CD4-positive, alpha-beta T cell treated with Interleukin-21 for 1 hour (primary cell): ENCODE measurements at regions not wholly inside any gene's neighbourhood (a gene's known extent, or its start where the extent isn't known, plus 50 kb on each side); places are given as distances from the start of the nearest gene placed in this dataset.

Source experiments
- DNase-seq: peaks from one replicate; pipeline ENCODE4 v3.0.0-alpha.2; 2020

DNA sequence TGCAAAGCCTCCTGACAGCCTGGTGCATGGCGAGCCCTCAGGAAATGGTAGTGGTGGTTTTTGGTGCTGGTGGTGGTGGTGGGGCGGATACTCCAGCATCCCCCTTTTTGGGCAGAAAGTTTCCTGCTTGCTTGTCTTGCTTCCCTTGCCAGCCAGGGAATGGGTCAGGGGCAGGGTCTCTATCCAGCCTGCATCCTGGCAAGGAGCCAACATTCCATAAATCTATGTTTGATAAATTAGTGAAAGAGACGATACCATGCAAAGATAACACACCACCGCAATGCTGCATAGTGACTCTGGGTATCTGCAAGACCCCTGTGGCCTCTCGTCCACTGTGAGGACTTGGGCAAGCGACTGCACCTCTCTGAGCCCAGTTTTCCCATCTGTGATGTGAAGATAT is 246.2 kb downstream of the LRFN2 start:
- DNase-seq = no peak

DNA sequence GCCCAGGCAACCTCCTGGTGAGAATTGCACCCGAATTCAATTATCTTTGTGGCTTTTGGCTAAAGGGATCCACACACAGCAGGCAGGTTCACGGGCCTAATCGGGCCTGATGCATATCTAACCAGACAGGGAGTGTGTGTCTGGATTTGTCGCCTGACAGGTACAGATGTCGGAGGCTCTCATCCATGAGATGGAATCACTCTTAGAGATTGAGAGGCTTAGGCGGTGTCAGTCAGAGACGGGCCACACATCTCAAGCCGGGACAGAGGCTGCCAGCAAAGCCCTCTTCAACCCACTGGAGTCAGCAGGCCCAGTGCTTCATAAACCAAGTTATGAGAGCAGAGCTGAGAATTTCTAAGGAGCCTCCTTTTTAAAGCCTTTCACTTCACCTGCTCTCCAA is 247.0 kb downstream of the LRFN2 start:
- DNase-seq = no peak

GRCh38 chr6:40338306-40338705 is 248.9 kb downstream of the LRFN2 start:
- DNase-seq = no peak

DNA sequence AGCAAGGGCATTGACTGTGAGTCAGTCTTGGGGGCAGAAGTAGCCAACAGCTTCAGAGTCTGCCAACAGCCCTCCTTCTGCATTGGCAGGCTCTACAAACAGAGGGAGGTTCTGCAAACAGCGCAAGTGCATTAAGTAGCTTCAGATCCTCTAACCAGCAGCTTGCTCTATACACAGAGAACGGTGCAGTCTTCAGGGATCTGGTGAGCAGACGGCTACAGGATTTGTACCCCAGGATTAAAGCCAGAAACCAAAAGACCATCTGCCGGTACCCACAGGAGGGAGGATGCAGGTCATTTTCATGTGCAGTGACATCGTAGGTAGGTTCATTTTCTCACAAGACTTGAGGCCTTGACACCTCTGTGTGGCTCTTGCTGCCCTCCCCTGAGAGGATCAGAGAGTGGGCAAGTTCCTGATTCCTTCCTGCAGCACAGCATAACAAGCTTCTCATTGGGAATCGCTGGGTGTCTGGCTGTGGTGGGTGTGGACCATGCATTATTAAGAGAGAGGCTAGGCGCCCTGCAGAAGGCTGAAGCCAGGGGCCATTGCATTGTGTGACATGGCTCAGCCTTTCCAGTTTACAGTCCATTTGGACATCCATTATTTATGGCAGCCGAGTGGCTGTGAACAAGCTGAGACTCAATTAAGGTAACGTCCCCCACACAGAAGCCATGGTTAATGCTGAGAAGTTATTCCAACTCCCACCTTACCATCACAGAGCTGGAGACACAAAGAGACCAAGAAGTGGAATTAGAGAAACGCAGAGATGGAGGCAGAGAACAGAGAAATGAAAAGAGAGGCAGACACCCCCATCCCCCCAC is 250.0 kb downstream of the LRFN2 start:
- DNase-seq = no peak

- no peak for DNase-seq
These were observed 250.9 kb downstream of the LRFN2 start for GRCh38 chr6:40336296-40336695.

GRCh38 chr6:40334496-40335270 is 252.5 kb downstream of the LRFN2 start:
- no peak for DNase-seq

- no peak for DNase-seq
These were observed 255.6 kb downstream of the LRFN2 start for GRCh38 chr6:40331545-40331944.

DNA sequence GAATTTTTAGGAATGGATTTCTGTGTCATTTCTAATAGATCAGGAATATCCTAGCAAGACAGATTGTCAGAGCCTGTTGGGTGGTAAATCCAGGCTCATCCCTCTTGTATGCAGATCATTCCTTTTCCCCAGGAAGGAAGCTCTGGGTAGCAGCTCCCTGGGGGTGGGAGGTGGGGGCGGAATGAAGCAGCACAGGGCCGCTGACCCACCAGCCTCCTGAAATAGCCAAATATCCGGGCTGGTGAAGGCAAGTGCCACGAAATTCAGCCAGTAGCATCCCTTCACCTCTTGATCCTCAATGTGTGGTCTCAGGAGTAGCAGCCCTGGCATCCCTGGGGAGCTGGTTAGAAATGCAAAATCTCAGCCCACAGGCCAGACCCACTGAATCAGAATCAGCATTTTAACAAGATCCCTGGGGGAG is 256.9 kb downstream of the LRFN2 start:
- DNase-seq = no peak

GRCh38 chr6:40328986-40329545 is 258.1 kb downstream of the LRFN2 start:
- no peak for DNase-seq

DNA sequence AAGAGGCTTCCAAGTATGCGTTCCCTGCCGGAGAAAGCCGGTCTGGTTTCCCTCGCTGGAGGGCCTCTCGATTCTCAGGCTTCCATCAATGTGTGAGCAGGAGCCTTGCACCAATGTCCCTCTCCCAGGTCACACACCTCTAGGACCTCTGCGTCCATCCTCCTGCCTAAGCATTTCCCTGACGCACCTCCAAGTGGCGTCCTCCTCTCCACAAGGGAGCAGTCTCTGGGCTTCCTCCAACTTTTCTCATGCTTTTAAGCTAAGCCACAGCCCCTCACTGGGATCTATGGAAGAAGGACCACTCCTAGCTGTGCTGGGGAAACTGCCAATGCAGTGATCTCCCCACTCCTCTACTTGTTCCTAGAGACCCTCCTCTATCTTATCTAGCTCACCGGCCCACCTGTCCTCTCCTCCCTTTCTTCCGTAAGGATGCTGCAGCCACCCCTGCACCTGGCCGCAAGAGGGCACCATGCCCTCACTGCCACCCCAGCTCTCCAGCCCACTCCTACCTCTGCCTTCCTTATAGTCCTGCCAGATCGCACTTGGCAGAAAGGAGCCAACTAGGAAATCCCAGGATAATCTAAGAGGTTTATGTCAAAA is 258.7 kb downstream of the LRFN2 start:
- peak; percentile 34 for DNase-seq

DNA sequence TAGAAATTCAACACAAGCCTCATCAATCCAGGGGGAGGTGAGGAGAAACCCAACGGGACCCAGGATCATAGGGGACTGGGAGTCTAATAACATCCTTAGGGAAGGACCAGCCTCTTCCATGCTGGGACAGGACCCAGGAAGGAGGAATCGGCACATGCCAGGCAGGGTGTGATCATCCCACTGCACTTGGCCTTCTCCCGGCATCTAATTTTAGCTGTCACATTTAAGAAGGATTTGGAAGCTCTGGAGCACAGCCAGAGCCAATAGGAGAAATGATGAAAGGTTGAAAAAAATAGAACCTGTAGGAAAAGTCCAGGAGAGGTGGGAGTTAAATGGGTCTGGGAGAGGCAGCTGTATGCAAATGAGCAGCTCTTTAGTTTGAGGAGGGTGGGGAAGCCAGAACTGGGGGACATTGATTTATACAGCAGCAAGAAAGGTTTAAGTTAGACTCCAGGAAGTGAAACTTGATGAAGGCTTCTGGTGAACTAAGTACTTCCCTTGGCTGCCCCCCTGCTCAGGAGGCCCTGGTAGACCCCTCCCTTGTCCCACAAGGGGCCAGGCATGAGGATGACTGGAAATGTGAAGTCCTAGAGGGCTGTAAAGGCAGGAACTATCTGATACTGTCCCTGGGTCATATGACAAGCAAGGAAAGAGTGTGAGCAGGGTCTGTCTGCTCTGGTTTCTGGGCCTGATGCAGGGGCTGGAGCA is 260.3 kb downstream of the LRFN2 start:
- no peak for DNase-seq

DNA sequence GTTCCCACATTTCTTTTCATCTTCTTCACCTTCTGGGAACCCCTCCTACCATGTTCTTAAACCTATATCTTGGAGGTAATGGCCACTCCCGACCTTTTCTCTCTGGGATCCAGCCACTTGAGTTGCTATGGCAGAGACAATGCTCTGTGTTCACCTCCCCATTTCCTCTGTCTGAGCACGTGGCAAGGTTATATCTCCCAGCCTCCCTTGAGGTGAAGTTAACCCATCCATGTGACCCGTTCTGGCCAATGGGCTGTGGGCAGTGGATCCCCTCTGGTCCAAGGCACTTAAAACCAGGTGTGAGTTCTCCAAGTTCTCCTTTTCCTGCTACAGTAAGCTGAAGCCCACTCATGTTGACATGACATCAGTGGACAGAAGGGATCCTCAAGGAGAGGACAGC is 261.4 kb downstream of the LRFN2 start:
- no peak for DNase-seq

GRCh38 chr6:40325041-40325440 is 262.1 kb downstream of the LRFN2 start:
- DNase-seq = no peak

- no peak for DNase-seq
These were observed 263.1 kb downstream of the LRFN2 start for GRCh38 chr6:40323881-40324634.

DNA sequence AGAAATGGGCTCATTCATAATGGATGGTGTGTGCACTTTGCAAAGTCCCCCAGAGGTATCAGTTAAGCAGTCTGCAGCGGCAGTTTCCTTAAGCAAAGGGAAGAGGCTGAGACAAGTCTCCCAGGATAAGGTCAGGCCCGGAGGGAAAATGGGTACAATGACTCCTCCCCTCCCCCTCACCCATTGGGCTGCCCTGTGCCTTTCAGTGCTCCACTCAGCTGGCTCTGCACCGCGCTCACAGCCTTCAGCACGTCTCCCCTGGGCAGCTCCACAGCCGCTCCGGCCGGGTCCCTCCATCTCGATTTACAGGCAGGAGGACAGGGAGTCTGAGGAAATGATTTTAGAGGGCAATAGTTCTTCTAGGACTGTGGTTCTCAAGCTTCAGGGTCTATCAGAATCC is 264.8 kb downstream of the LRFN2 start:
- DNase-seq = no peak

GRCh38 chr6:40321616-40322015 is 265.5 kb downstream of the LRFN2 start:
- no peak for DNase-seq

- no peak for DNase-seq
These were observed 266.2 kb downstream of the LRFN2 start for GRCh38 chr6:40320947-40321346.

- no peak for DNase-seq
These were observed 266.7 kb downstream of the LRFN2 start for GRCh38 chr6:40320441-40320840.

GRCh38 chr6:40319124-40319523 is 268.0 kb downstream of the LRFN2 start:
- no peak for DNase-seq

- no peak for DNase-seq
These were observed 272.1 kb downstream of the LRFN2 start for GRCh38 chr6:40315060-40315459.

- DNase-seq = no peak
These were observed 273.6 kb downstream of the LRFN2 start for GRCh38 chr6:40313582-40313981.
